GM13976 (cell line): ENCODE measurements at regions not wholly inside any gene's neighbourhood (a gene's known extent, or its start where the extent isn't known, plus 50 kb on each side); places are given as distances from the start of the nearest gene placed in this dataset.

Experiments
- DNase-seq: peaks from one replicate; pipeline ENCODE4 v3.0.0; 2012; ENCODE audit warnings: low spot score
- in situ Hi-C: fragments of 300-500 bp; cut with MboI; formaldehyde crosslinking; loops from one replicate; pipeline ENCODE4 v1.12.0; 2022; ENCODE audit warnings: low sequenced_read_pairs, mixed read lengths, inconsistent platforms; ENCODE audit not compliant: unreplicated experiment
- TF ChIP-seq, protein P1 (sequence below): IDR thresholded peaks from 2 replicates; pipeline ENCODE4 v1.5.1; 2012; ENCODE audit warnings: borderline replicate concordance, mild to moderate bottlenecking; ENCODE audit not compliant: insufficient read depth; ENCODE audit errors: extremely low read depth, missing control alignments, control extremely low read depth

DNA sequence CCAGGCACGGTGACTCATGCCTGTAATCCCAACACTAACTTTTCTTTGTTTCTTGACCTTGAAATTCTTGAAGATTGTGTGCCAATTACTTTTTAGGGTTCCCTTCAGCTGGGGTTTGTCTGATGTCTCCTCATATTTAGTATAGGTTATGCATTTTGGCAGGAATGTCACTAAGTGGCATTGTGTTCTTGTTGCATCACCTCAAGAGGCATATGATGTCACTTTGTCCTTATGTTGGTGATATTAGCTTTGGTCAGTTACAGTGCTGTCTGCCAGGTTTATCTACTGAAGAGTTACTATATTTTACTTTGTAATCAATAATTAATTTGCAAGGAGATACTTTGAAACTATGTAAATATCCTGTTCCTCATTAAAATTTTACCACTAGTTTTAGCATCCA lies 61.0 kb upstream of the BTG1 start:
- in situ Hi-C loops: no loop called here
- DNase-seq: no peak

DNA sequence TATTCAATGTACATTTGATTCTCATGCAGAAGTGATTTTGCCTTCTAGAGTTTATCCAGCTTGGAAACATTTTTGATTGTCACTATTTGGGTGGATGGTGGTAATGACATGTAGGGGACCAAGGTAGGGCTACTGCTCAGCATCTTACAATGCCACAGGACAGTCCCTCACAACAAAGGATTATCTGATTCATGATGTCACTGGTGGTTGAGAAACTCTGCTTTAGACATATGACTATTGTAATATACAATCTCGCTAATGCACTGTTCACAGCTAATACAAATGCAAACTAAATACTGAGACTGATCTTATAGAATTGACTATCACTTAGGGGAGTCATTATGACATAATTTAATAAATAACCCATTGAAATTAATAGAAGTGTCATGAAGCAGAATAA lies 60.4 kb upstream of the BTG1 start:
- TF ChIP-seq, protein P1, sequence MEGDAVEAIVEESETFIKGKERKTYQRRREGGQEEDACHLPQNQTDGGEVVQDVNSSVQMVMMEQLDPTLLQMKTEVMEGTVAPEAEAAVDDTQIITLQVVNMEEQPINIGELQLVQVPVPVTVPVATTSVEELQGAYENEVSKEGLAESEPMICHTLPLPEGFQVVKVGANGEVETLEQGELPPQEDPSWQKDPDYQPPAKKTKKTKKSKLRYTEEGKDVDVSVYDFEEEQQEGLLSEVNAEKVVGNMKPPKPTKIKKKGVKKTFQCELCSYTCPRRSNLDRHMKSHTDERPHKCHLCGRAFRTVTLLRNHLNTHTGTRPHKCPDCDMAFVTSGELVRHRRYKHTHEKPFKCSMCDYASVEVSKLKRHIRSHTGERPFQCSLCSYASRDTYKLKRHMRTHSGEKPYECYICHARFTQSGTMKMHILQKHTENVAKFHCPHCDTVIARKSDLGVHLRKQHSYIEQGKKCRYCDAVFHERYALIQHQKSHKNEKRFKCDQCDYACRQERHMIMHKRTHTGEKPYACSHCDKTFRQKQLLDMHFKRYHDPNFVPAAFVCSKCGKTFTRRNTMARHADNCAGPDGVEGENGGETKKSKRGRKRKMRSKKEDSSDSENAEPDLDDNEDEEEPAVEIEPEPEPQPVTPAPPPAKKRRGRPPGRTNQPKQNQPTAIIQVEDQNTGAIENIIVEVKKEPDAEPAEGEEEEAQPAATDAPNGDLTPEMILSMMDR: no peak
- in situ Hi-C loops: no loop called here
- DNase-seq: no peak

More for the DNA sequence above, 61.0 kb upstream of the BTG1 start:
- TF ChIP-seq, protein P1: no peak

- TF ChIP-seq, protein P1: no peak
- no peak for DNase-seq
- in situ Hi-C loops: no loop called here
Observed at GRCh38 chr12:92199819-92200576, 54.4 kb upstream of the BTG1 start.

DNA sequence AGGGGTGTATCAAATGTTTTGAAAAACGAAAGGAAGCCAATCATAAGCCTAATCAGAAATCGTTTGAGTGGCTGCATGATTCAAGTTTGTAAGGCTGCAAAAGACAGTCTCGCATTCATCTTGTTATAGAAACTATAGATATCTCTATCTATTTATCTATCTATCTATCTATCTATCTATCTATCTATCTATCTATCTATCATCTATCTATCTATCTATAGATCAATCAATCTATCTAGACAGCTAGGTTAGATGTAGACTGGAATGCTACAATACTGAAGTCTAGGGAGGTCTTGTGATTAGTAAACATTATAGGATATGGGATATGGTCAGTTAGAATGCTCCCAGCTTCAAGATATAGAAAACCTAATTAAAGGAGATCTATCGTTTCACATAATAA lies 52.2 kb upstream of the BTG1 start:
- TF ChIP-seq, protein P1: no peak
- in situ Hi-C loops: no loop called here
- no peak for DNase-seq

DNA sequence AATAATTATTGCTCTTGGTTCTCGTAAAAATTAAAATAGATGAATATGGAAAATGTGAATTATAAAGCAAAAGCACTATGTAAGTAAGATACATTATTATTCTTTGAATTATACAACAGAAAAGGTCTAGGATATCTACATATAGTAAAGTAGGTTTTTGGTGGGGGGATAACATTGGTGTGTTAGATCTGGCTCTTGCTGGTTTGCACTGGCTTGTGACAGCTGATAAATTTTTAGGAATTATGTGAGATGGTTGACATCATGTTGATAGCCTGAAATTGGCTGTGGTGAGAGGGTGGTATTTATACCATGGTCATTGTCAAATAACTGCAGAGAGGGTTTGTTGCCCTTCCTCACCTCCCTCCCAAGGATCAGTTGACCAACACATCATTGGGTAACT lies 50.7 kb upstream of the BTG1 start:
- TF ChIP-seq, protein P1: no peak
- in situ Hi-C loops: no loop called here
- no peak for DNase-seq
